IMR-90 (cell line): ENCODE measurements at regions not wholly inside any gene's neighbourhood (a gene's known extent, or its start where the extent isn't known, plus 50 kb on each side); places are given as distances from the start of the nearest gene placed in this dataset.

Experiments used
- ATAC-seq: fragments of 200-7000 bp; cut with Tn5 transposase; 2 replicates; pipeline ENCODE4 v1.9.1; 2020; ENCODE audit warnings: low read depth, mild to moderate bottlenecking, moderate library complexity
- BruUV-seq: library from RNA; stranded (reverse); fragments of 400-500 nt; replicated peaks from 2 replicates; lab custom pipeline; 2021; lab: Mats Ljungman, UMichigan
- CTCF ChIA-PET: fragments of 300-600 bp; formaldehyde crosslinking; extraction: SDS; loops from one replicate; lab custom pipeline; 2021; ENCODE audit warnings: antibody characterized with exemption; lab: Yijun Ruan, JAX
- POLR2A ChIA-PET: fragments of 300-600 bp; sonication (Branson Sonifier 250); formaldehyde crosslinking; loops from one replicate; lab custom pipeline; 2022; ENCODE audit warnings: antibody characterized with exemption; ENCODE audit not compliant: unreplicated experiment; lab: Charles Lee
- DNase-seq: peaks from one replicate; pipeline ENCODE4 v3.0.0; 2013
- H2AFZ ChIP-seq: replicated peaks from 2 replicates; pipeline ENCODE3; 2013; ENCODE audit warnings: low read length, mild to moderate bottlenecking; ENCODE audit not compliant: poor library complexity
- H2AK5ac ChIP-seq: 2 replicates; pipeline ENCODE4 v1.6.1; 2013; ENCODE audit warnings: low read depth, low read length, inconsistent platforms
- H2AK9ac ChIP-seq: replicated peaks from 2 replicates; pipeline ENCODE3; 2013; ENCODE audit warnings: mild to moderate bottlenecking, low read depth, low read length, moderate library complexity; ENCODE audit not compliant: poor library complexity
- H2BK120ac ChIP-seq: 2 replicates; pipeline ENCODE4 v1.6.1; 2013; ENCODE audit warnings: low read depth, low read length, inconsistent platforms
- H2BK15ac ChIP-seq: 3 replicates; pipeline ENCODE4 v1.6.1; 2013; ENCODE audit warnings: low read depth, low read length, inconsistent platforms
- H2BK20ac ChIP-seq: 2 replicates; pipeline ENCODE4 v1.6.1; 2013; ENCODE audit warnings: low read depth, mild to moderate bottlenecking, inconsistent platforms, low read length, moderate library complexity
- H2BK5ac ChIP-seq: 2 replicates; pipeline ENCODE4 v1.6.1; 2013; ENCODE audit warnings: mild to moderate bottlenecking, low read depth, low read length, inconsistent platforms; ENCODE audit not compliant: poor library complexity, severe bottlenecking
- H3K14ac ChIP-seq: replicated peaks from 2 replicates; pipeline ENCODE4 v1.6.1; 2013; ENCODE audit warnings: low read depth, low read length, inconsistent platforms
- H3K18ac ChIP-seq: 2 replicates; pipeline ENCODE4 v1.6.1; 2013; ENCODE audit warnings: low read depth, low read length, control low read depth
- H3K23ac ChIP-seq: 2 replicates; pipeline ENCODE4 v1.6.1; 2013; ENCODE audit warnings: low read depth, low read length, inconsistent platforms
- H3K27ac ChIP-seq: 2 replicates; pipeline ENCODE4 v1.5.1; 2013; ENCODE audit warnings: mild to moderate bottlenecking, control low read depth, low read length; ENCODE audit not compliant: insufficient read depth
- H3K27me3 ChIP-seq: 2 replicates; pipeline ENCODE4 v1.6.1; 2013; ENCODE audit warnings: low read length; ENCODE audit not compliant: control insufficient read depth, insufficient read depth
- H3K36me3 ChIP-seq: 2 replicates; pipeline ENCODE4 v1.6.1; 2013; ENCODE audit warnings: low read length, mixed read lengths; ENCODE audit not compliant: control insufficient read depth, insufficient read depth
- H3K4ac ChIP-seq: 2 replicates; pipeline ENCODE4 v1.6.1; 2013; ENCODE audit warnings: low read depth, low read length, inconsistent platforms
- H3K4me1 ChIP-seq: 2 replicates; pipeline ENCODE4 v1.6.1; 2013; ENCODE audit warnings: low read length, mixed read lengths; ENCODE audit not compliant: control insufficient read depth, insufficient read depth
- H3K4me2 ChIP-seq: 2 replicates; pipeline ENCODE4 v1.6.1; 2013; ENCODE audit warnings: low read depth, mild to moderate bottlenecking, control low read depth, low read length, moderate library complexity
- H3K4me3 ChIP-seq: 2 replicates; pipeline ENCODE4 v1.5.1; 2013; ENCODE audit warnings: low read depth, mild to moderate bottlenecking, control low read depth, low read length, moderate library complexity; ENCODE audit not compliant: insufficient read depth
- H3K56ac ChIP-seq: 2 replicates; pipeline ENCODE4 v1.6.1; 2013; ENCODE audit warnings: low read length, inconsistent platforms; ENCODE audit not compliant: insufficient read depth; ENCODE audit errors: extremely low read depth
- H3K79me1 ChIP-seq, 2 experiments: 2 replicates each; pipeline ENCODE4 v1.6.1; 2013; ENCODE audit warnings: low read length in 2 of 2, inconsistent platforms in 1 of 2, low read depth in 1 of 2
- H3K9ac ChIP-seq: 2 replicates; pipeline ENCODE4 v1.6.1; 2013; ENCODE audit warnings: low read depth, low read length, control low read depth
- H3K9me1 ChIP-seq: 2 replicates; pipeline ENCODE4 v1.6.1; 2013; ENCODE audit warnings: low read length, inconsistent platforms; ENCODE audit not compliant: insufficient read depth
- H3K9me3 ChIP-seq: 2 replicates; pipeline ENCODE4 v1.6.1; 2013; ENCODE audit warnings: low read length; ENCODE audit not compliant: control insufficient read depth, insufficient read depth
- H4K20me1 ChIP-seq: 2 replicates; pipeline ENCODE4 v1.6.1; 2013; ENCODE audit warnings: low read length, inconsistent platforms; ENCODE audit not compliant: insufficient read depth
- H4K5ac ChIP-seq: 2 replicates; pipeline ENCODE4 v1.6.1; 2013; ENCODE audit warnings: mild to moderate bottlenecking, low read depth, low read length, control low read depth
- H4K8ac ChIP-seq, 2 experiments: 2 replicates each; pipeline ENCODE4 v1.6.1; 2013; ENCODE audit warnings: low read depth in 2 of 2, low read length in 2 of 2, control low read depth in 1 of 2, inconsistent platforms in 1 of 2
- H4K91ac ChIP-seq: 2 replicates; pipeline ENCODE4 v1.6.1; 2013; ENCODE audit warnings: low read depth, low read length, inconsistent platforms; ENCODE audit not compliant: insufficient read depth
- BHLHE40 ChIP-seq: fragments of 150-350 bp; IDR thresholded peaks from 2 replicates; pipeline ENCODE4 v1.6.1; 2016; ENCODE audit warnings: mild to moderate bottlenecking, low read depth, low read length
- CEBPB ChIP-seq: IDR thresholded peaks from 2 replicates; pipeline ENCODE4 v1.6.1; 2012; ENCODE audit warnings: low read depth, low read length, improper control_type of control experiment
- MXI1 ChIP-seq: IDR thresholded peaks from 2 replicates; pipeline ENCODE4 v1.6.1; 2012; ENCODE audit warnings: low read depth, mild to moderate bottlenecking, low read length, moderate library complexity, borderline replicate concordance
- NFE2L2 ChIP-seq: fragments of 150-350 bp; IDR thresholded peaks from 2 replicates; pipeline ENCODE4 v1.6.1; 2016; ENCODE audit warnings: low read depth, mild to moderate bottlenecking, low read length
- POLR2A ChIP-seq: IDR thresholded peaks from 2 replicates; pipeline ENCODE4 v1.6.1; 2012; ENCODE audit warnings: mild to moderate bottlenecking, low read depth, low read length
- RAD21 ChIP-seq: IDR thresholded peaks from 2 replicates; pipeline ENCODE4 v1.6.1; 2012; ENCODE audit warnings: low read length, improper control_type of control experiment
- RCOR1 ChIP-seq: IDR thresholded peaks from 2 replicates; pipeline ENCODE4 v1.6.1; 2012; ENCODE audit warnings: mild to moderate bottlenecking, low read length, improper control_type of control experiment; ENCODE audit not compliant: insufficient replicate concordance
- WGBS, 2 experiments: methylation state at CpG; one replicate each; pipeline versions ENCODE4 v1.1.5 to v1.1.7; 2013; ENCODE audit warnings: missing lambda C conversion rate in 2 of 2; ENCODE audit not compliant: insufficient read length in 1 of 2; ENCODE audit errors: extremely low coverage in 2 of 2; 5-methylcytosine and 5-hydroxymethylcytosine counted together
- dilution Hi-C: fragments of 300-500 bp; cut with HindIII; formaldehyde crosslinking; loops from one replicate; pipeline ENCODE4 v1.14.3; 2018; ENCODE audit warnings: low sequenced_read_pairs; ENCODE audit not compliant: unreplicated experiment
- in situ Hi-C: fragments of 300-500 bp; cut with MboI; formaldehyde crosslinking; loops from 3 replicates; pipeline ENCODE4 v1.14.3; 2019; ENCODE audit warnings: low sequenced_read_pairs, inconsistent platforms, mixed read lengths
- intact Hi-C: fragments of 100-400 bp; cut with micrococcal nuclease; formaldehyde crosslinking; loops from 2 replicates; pipeline ENCODE4 v1.10.0; 2022
- TF ChIP-seq, protein P1 (sequence below): fragments of 150-350 bp; IDR thresholded peaks from 2 replicates; pipeline ENCODE4 v1.6.1; 2016; ENCODE audit warnings: low read depth, mild to moderate bottlenecking, low read length, moderate library complexity, borderline replicate concordance
- TF ChIP-seq, protein P2 (sequence below): conservative IDR thresholded peaks from 2 replicates; pipeline ENCODE4 v1.5.1; 2012; ENCODE audit warnings: mild to moderate bottlenecking, low read depth, low read length, improper control_type of control experiment
- TF ChIP-seq, protein P3 (sequence below): fragments of 150-350 bp; IDR thresholded peaks from 2 replicates; pipeline ENCODE4 v1.6.1; 2017; ENCODE audit warnings: mild to moderate bottlenecking, antibody characterized with exemption, low read length, low read depth

DNA sequence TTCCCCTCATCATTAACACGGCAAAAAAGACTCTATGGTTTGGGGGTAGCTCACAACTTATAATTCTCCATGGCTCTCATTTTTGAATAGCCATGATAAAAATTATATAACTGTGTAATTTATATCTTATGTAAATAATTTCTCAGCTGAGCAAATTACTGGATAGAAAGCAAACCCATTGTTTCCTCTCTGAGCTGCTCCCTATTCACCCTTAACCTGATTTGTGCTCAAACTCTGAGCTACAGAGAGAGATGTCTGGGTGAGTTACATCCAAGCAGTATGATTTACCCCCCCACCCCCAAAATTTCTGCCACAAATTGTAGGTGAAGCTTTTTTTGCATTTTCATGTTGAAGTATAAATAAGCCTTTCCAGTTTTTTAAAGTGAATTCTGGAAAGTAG is 123.7 kb downstream of the TFCP2L1 start:
- Histone ChIP-seq H3K79me1 (no peaks in the 10 kb centered on the region), H4K91ac (no peak overlapping the region), H3K56ac (no peak overlapping the region), H4K5ac (no peak overlapping the region), H2BK5ac (no peak overlapping the region), H3K36me3 (no peaks in the 10 kb centered on the region), H2BK20ac (no peak overlapping the region), H2AK5ac (no peak overlapping the region), H2AFZ (no peak overlapping the region), H2BK120ac (no peak overlapping the region), H3K9me3 (peaks cover 6% of the 10 kb centered on the region), H3K9me1 (no peaks in the 10 kb centered on the region), H3K18ac (no peak overlapping the region), H2AK9ac (no peak overlapping the region), H3K4me2 (no peak overlapping the region), H2BK15ac (no peak overlapping the region), H3K27ac (no peak overlapping the region), H3K9ac (no peak overlapping the region), H3K4ac (no peak overlapping the region), H4K8ac (no peak overlapping the region), H3K23ac (no peak overlapping the region), H3K27me3 (peaks cover 2% of the 10 kb centered on the region), H3K4me1 (no peaks in the 10 kb centered on the region), H3K14ac (no peak overlapping the region), H3K4me3 (no peak overlapping the region), H4K20me1 (no peaks in the 10 kb centered on the region)
- ATAC-seq (no peak), DNase-seq (no peak)
- WGBS, 2 experiments, result no CpG with 5 or more reads among the region's 1 CpG
- intact Hi-C loops (no loop called here), in situ Hi-C loops (no loop called here), dilution Hi-C loops (no loop called here)
- no peak for TF ChIP-seq BHLHE40
- TF ChIP-seq, protein P1, sequence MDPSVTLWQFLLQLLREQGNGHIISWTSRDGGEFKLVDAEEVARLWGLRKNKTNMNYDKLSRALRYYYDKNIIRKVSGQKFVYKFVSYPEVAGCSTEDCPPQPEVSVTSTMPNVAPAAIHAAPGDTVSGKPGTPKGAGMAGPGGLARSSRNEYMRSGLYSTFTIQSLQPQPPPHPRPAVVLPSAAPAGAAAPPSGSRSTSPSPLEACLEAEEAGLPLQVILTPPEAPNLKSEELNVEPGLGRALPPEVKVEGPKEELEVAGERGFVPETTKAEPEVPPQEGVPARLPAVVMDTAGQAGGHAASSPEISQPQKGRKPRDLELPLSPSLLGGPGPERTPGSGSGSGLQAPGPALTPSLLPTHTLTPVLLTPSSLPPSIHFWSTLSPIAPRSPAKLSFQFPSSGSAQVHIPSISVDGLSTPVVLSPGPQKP, result no peak
- TF ChIP-seq, protein P2, sequence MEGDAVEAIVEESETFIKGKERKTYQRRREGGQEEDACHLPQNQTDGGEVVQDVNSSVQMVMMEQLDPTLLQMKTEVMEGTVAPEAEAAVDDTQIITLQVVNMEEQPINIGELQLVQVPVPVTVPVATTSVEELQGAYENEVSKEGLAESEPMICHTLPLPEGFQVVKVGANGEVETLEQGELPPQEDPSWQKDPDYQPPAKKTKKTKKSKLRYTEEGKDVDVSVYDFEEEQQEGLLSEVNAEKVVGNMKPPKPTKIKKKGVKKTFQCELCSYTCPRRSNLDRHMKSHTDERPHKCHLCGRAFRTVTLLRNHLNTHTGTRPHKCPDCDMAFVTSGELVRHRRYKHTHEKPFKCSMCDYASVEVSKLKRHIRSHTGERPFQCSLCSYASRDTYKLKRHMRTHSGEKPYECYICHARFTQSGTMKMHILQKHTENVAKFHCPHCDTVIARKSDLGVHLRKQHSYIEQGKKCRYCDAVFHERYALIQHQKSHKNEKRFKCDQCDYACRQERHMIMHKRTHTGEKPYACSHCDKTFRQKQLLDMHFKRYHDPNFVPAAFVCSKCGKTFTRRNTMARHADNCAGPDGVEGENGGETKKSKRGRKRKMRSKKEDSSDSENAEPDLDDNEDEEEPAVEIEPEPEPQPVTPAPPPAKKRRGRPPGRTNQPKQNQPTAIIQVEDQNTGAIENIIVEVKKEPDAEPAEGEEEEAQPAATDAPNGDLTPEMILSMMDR, result no peak
- TF ChIP-seq RCOR1, result no peak
- no peak for TF ChIP-seq MXI1
- no peak for TF ChIP-seq RAD21
- no peak for TF ChIP-seq NFE2L2
- TF ChIP-seq, protein P3, sequence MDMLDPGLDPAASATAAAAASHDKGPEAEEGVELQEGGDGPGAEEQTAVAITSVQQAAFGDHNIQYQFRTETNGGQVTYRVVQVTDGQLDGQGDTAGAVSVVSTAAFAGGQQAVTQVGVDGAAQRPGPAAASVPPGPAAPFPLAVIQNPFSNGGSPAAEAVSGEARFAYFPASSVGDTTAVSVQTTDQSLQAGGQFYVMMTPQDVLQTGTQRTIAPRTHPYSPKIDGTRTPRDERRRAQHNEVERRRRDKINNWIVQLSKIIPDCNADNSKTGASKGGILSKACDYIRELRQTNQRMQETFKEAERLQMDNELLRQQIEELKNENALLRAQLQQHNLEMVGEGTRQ, result no peak
- TF ChIP-seq POLR2A, result no peak
- TF ChIP-seq CEBPB, result no peak
- ChIA-PET CTCF (interaction anchor here (1.0 kb wide), 1 partner anchor 12 kb away, joined by 3 read pairs; no protein-coding TSS in a partner anchor), POLR2A (no interaction called here)
- BruUV-seq, result no TSS peak
